ENCODE measurements at regions not wholly inside any gene's neighbourhood (a gene's known extent, or its start where the extent isn't known, plus 50 kb on each side); places are given as distances from the start of the nearest gene placed in this dataset.

- no peak for TF ChIP-seq CTCF (IDR thresholded peaks at IDR 0.05)
- no peak for TF ChIP-seq POLR2A (IDR thresholded peaks at IDR 0.05)
Measured at GRCh38 chr17:71482625-71483024, 638.2 kb upstream of the SOX9 start.

All from uterus (tissue), 2 donors.